ENCODE measurements at regions not wholly inside any gene's neighbourhood (a gene's known extent, or its start where the extent isn't known, plus 50 kb on each side); places are given as distances from the start of the nearest gene placed in this dataset.

DNA sequence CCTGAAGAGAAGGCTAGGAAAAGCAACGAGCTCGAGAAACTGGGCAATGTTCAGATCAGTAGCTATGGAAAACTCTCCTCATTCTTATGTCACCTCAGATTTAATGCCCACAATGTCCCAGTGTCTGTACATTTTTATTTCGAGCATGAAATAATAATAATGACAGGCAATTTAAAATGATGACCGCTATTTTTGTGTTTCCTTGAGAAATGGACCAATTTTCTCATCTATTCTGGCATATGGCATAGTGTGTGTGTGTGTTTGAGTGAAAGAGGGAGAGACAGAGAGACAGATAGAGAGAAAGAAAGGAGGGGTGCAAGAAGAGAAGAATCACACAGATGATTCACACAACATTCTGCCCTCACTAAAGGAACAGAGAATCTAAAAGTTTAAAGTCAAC lies 119.1 kb upstream of the C1orf21 start:
- intact Hi-C loops (cut with micrococcal nuclease) = no loop called here
- Histone ChIP-seq H3K9me1 (ENCODE audit: insufficient read depth, low read length) (no peaks in the 10 kb centered on the region), H2BK120ac (ENCODE audit: low read depth, low read length) (no peak overlapping the region), H2BK15ac (ENCODE audit: low read depth, low read length) (no peak overlapping the region), H3K4me2 (ENCODE audit: low read depth, low read length) (no peak overlapping the region), H4K20me1 (ENCODE audit: insufficient read depth, low read length) (no peaks in the 10 kb centered on the region), H3K9me3 (ENCODE audit: control insufficient read depth, insufficient read depth, low read length) (no peaks in the 10 kb centered on the region), H3K18ac (ENCODE audit: low read depth, low read length) (no peak overlapping the region), H2AK5ac (ENCODE audit: low read depth, low read length) (no peak overlapping the region), H4K5ac (ENCODE audit: low read depth, low read length) (no peak overlapping the region), H4K91ac (ENCODE audit: insufficient read depth, low read depth, low read length) (no peak overlapping the region), H2BK5ac (ENCODE audit: low read depth, low read length, poor library complexity, severe bottlenecking) (no peak overlapping the region), H2BK20ac (ENCODE audit: low read depth, low read length) (no peak overlapping the region), H3K56ac (ENCODE audit: extremely low read depth, insufficient read depth, low read length) (no peak overlapping the region), H3K79me1 (ENCODE audit: low read depth in 1 of 2, low read length in 2 of 2) (no peaks in the 10 kb centered on the region), H4K8ac (ENCODE audit: low read depth in 2 of 2, low read length in 2 of 2) (no peak overlapping the region), H3K36me3 (ENCODE audit: control insufficient read depth, insufficient read depth, low read length) (no peaks in the 10 kb centered on the region), H3K4me1 (ENCODE audit: control insufficient read depth, insufficient read depth, low read length) (peaks cover 4% of the 10 kb centered on the region; the same call in 1 of the 2 replicates), H3K27me3 (ENCODE audit: control insufficient read depth, insufficient read depth, low read length) (no peaks in the 10 kb centered on the region), H2AK9ac (replicated peaks; ENCODE audit: low read depth, low read length, poor library complexity) (no peak overlapping the region), H2AFZ (replicated peaks; ENCODE audit: low read length, poor library complexity) (no peak overlapping the region), H3K4ac (ENCODE audit: low read depth, low read length) (no peak overlapping the region), H3K27ac (ENCODE audit: insufficient read depth, low read length) (no peak overlapping the region), H3K23ac (ENCODE audit: low read depth, low read length) (no peak overlapping the region), H3K9ac (ENCODE audit: low read depth, low read length) (no peak overlapping the region), H3K14ac (replicated peaks; ENCODE audit: low read depth, low read length) (no peak overlapping the region), H3K4me3 (ENCODE audit: insufficient read depth, low read depth, low read length) (no peak overlapping the region)
- ChIA-PET CTCF (no interaction called here), POLR2A (ENCODE audit: unreplicated experiment) (no interaction called here)
- no CpG with 5 or more reads among the region's 4 CpGs for WGBS, 2 experiments (ENCODE audit: extremely low coverage in 2 of 2, insufficient read length in 1 of 2)
- no peak for ATAC-seq (ENCODE audit: low read depth)
- DNase-seq = no peak
- TF ChIP-seq SMC3 (IDR thresholded peaks at IDR 0.05; ENCODE audit: low read depth, low read length) = no peak
- no peak for TF ChIP-seq MAFK (IDR thresholded peaks at IDR 0.05; ENCODE audit: low read depth, low read length)
- no peak for TF ChIP-seq CHD1 (IDR thresholded peaks at IDR 0.05; ENCODE audit: low read depth, low read length)
- no peak for TF ChIP-seq FOS (IDR thresholded peaks at IDR 0.05; ENCODE audit: low read depth, low read length)
- TF ChIP-seq POLR2A (IDR thresholded peaks at IDR 0.05; ENCODE audit: low read depth, low read length) = no peak
- no peak for TF ChIP-seq BHLHE40 (IDR thresholded peaks at IDR 0.05; ENCODE audit: low read depth, low read length)
- no peak for TF ChIP-seq CEBPB (IDR thresholded peaks at IDR 0.05; ENCODE audit: low read depth, low read length)
- TF ChIP-seq MAZ (IDR thresholded peaks at IDR 0.05; ENCODE audit: borderline replicate concordance, low read depth, low read length) = no peak
- TF ChIP-seq, protein P1, sequence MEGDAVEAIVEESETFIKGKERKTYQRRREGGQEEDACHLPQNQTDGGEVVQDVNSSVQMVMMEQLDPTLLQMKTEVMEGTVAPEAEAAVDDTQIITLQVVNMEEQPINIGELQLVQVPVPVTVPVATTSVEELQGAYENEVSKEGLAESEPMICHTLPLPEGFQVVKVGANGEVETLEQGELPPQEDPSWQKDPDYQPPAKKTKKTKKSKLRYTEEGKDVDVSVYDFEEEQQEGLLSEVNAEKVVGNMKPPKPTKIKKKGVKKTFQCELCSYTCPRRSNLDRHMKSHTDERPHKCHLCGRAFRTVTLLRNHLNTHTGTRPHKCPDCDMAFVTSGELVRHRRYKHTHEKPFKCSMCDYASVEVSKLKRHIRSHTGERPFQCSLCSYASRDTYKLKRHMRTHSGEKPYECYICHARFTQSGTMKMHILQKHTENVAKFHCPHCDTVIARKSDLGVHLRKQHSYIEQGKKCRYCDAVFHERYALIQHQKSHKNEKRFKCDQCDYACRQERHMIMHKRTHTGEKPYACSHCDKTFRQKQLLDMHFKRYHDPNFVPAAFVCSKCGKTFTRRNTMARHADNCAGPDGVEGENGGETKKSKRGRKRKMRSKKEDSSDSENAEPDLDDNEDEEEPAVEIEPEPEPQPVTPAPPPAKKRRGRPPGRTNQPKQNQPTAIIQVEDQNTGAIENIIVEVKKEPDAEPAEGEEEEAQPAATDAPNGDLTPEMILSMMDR (conservative IDR thresholded peaks at IDR 0.05; ENCODE audit: low read depth, low read length) = no peak
- TF ChIP-seq MXI1 (IDR thresholded peaks at IDR 0.05; ENCODE audit: borderline replicate concordance, low read depth, low read length) = no peak
- TF ChIP-seq RCOR1 (IDR thresholded peaks at IDR 0.05; ENCODE audit: insufficient replicate concordance, low read length) = no peak
- TF ChIP-seq ELK1 (IDR thresholded peaks at IDR 0.05; ENCODE audit: borderline replicate concordance, low read depth, low read length) = no peak
- TF ChIP-seq, protein P2, sequence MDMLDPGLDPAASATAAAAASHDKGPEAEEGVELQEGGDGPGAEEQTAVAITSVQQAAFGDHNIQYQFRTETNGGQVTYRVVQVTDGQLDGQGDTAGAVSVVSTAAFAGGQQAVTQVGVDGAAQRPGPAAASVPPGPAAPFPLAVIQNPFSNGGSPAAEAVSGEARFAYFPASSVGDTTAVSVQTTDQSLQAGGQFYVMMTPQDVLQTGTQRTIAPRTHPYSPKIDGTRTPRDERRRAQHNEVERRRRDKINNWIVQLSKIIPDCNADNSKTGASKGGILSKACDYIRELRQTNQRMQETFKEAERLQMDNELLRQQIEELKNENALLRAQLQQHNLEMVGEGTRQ (IDR thresholded peaks at IDR 0.05; ENCODE audit: low read depth, low read length) = no peak
- BruUV-seq (replicated peaks) = no TSS peak
- dilution Hi-C loops (cut with HindIII; ENCODE audit: low sequenced_read_pairs, unreplicated experiment) = no loop called here
- in situ Hi-C loops (cut with MboI; ENCODE audit: low sequenced_read_pairs) = no loop called here
